ENCODE measurements at regions not wholly inside any gene's neighbourhood (a gene's known extent, or its start where the extent isn't known, plus 50 kb on each side); places are given as distances from the start of the nearest gene placed in this dataset.

DNA sequence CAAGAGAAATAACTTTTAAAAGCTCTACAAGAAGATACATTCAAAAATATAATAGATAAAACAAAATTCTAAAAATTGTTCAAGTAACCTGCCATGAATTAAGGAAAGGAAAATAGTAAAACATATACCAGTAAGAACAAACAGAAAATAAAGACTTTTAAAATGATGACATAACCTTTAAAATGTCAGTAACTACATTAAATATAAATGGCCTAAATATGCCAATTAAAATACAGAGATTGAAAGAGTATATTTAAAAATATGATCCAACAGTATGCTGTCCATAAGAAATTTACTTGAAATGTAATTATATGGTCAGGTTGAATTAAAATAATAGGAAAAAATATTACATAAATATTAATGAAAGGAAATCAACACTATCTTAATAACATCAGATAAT lies 911.7 kb upstream of the POU3F3 start:
- no peak for DNase-seq

DNA sequence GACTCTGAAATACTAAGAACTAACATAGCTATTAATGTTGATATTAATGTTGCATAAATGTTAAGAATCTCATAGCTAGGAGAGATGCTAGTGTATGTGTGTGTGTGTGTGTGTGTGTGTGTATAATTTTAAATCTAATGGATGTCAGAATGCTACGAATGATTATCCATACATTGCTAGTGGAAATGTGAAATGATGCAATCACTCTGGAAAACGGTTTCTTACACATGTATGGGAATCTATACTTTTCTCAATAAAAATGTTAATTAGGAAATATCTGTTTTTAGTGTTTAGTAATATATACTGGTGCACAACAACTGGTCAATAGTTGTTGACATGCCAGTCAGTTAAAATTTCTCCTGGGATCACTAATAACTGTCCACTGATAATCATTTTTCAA lies 908.8 kb upstream of the POU3F3 start:
- DNase-seq: no peak

DNA sequence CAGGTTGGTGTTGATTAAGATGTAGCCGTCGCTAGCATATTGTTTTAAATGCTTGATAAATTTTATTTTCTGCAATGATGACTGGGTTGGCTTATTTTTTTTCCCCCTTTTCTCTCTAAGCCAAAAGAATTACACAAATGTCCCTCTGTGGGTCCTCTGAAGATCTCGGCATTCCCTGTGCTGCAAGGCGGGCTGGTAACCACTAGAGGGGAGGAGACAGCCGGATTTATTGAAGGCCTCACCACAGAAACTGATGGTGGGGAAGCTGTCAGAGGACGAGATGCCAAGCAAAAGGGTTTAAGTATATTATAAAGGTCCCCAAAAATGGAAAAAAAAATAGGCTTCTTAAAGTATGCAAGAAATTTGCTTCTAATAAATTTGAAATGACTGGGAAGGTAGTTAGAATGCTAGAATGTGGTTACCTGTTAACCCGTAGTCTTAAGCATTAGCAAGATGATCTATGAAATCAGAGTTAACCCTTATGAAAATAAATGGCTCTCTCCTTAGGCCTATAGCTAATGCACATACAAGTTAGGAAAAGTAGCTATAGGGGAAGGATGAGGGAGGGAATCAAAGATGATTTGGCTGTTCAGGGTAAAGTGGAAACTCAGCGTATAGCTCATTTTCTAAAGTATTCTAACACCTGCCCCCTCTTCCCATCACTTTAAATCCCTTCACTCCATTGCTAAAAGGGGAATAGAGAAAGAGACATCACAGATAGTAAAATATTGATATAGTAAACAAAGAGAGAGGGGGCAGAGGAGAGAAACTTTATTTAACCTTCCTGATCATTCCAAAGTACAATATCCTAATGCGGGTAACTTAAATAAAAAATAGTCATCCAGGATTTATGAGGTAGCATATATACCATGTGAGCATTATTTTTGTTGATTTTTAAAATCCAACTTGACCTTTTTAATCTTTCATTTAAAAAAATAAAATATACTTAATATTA lies 894.5 kb upstream of the POU3F3 start:
- DNase-seq: peak in 48 of 56 donors; percentile 1 to 82 (median 32)

DNA sequence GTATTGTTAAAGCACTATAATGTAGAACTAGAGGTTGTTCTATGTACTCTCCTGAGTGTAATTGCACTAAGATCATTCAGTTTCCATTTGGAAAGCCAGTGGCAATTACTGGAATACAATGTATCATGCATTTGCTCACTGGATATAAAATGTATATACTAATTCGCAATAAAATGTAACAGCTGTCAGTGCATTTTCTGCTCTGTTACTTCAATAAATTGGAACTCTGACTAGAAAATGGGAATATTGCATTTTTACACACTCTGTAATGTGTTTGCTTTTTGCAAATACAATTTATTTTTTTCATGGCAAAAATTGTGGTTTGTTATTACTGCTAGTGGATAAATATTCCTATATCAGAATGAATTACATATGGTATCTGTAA lies 893.8 kb upstream of the POU3F3 start:
- no peak for DNase-seq

DNA sequence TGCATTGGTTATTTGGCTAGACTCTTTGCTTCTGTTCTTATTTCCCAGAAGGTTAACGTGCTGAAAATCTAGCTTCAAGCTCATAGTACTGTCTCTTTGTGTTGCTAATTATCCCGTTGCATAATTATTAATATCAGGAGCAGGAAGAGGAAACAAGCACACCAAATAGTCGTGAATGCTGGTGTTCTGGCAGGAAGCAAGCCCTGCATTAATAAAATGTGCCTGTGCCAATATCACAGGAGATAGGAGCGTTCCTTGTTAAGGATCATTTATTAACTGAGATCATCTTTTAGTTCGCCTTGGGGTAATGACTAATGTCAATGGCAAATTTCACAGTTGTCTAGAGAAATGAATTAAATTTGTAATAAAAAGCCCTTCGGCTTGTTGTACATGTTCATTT lies 893.0 kb upstream of the POU3F3 start:
- no peak for DNase-seq

DNA sequence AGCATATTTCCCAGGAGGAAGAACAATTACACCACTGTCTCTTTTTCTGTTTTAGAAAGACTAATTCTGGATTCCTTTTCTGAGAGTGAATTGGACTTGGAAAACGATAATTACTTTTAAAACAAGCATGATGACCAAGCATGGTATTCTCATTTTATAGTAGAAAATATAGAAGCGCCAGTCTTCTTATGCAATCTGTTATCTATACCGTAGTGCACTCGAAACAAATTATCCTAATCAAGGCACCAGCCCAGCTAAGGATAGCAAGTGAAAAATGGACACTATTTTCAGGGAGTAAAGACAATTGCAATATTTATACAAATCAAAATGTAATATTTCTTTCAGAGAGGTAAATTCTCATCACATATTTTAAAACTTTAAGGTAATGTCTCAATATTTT lies 892.1 kb upstream of the POU3F3 start:
- DNase-seq: no peak

DNA sequence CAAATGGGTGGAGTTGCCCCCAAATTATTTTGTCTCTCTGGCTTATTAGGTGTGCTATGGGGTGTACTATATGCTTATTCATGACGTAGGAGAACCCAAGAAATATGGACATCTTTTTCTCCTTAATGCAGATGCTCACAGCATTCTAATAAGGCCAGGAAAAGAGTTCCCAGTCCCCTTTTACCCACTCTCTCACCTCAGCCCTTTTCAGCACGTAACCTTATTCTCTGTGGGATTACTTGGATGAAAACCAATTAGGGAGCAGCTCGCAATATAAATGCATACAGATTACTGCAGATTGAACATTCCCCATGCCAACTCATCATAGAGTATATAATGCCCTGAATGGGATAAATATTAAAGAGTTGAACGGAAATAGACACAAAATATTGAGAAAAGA lies 891.2 kb upstream of the POU3F3 start:
- DNase-seq: no peak

DNA sequence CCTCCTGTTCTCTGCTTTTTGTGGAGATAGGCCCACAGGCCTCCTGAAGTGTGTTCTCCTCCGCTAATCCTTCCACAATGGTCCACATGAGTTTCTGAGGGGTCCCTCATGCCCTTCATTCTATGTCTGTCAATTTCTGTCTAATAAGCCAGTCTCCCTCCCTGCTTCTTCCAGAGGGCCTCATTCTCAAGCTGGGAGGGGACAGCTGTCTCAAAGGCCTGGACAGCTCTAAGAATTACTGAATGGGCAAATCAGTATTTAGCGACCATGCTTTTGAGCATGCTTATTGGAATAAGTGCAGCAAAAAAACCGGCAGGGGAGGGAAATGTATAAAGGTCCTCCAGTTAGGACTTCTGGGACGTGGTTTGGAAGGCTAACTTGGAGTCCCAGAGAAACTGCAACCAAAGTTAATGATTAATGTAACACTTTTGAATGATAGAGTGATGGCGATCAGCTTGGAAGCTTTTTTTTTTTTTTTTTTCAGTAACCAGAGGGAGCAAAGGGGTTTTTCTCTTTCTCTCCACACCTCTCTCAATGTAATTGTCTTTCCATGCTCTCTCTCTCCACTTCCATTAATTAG lies 890.7 kb upstream of the POU3F3 start:
- no peak for DNase-seq

DNA sequence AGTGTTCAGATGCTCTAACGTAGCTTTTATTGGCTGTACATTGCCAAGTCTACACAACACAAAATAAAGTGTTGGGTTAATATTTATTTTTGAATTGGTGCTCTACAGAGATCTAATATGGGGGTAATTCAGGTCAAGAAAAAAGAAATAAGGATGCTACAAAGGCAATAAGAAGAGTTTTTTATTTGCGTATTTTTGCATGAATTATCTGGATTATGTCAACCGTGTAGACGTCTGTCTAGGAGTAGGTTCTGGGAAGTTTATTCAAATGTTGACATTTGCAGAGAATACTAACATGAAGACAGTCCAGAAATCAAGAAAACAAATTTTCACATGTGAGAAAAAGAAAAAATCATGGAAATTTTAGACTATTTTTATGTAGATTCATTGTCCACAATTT lies 876.7 kb upstream of the POU3F3 start:
- DNase-seq: no peak

DNA sequence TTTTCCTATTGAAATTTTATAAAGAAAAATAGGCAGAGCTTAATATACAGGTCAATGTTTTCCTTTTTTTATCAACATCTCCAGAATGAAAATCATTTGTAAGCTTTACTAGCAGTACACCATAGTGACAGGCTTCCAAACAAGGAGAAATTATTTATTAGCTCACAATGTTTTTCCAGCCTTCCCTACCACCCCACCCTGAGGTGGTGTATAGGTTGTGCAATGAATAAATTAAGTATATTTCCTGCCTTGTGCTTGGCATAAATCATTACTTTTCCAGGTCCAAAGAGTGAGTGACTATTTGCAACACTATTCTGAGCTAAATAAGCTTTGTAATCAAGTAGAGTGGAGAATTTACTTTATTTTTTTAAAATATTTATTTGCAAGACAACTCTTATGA lies 876.2 kb upstream of the POU3F3 start:
- DNase-seq: no peak

DNA sequence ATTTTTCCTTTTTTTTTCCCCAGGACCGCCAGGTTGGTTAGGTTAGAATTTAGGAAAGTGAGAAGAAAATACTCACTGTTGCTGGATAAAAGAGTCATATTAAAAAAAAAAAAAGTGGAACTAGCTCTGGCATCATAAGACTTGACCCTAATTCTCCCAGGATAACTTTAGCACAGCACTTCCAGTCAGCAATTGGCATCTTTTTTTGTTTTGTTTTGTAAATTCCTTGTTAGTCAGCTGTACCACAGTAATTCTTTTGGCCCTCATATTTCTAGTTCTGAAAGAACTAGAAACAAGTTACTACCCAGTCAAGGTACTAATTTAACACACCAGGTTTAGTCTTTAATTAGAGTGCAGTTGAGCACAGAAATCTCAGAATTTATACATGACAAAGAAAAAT lies 873.5 kb upstream of the POU3F3 start:
- DNase-seq: no peak

DNA sequence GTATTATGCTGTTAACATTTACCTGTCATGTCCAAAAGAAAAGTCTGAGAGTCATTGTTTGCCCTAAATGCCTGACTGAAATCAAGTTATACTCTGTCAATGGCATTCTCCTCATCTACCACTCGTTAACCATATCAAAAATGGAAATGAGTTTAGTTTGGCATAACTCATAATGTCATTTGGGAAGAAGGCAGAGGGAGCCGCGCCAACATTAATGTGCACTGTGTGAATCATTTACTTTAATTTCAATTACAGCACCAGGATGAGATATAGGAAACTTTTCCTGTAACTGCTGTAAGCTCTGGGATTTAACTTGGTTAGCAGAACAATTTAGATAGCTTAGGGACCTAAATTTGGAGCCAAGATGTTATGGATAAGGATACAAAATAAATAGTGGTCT lies 871.2 kb upstream of the POU3F3 start:
- no peak for DNase-seq

DNA sequence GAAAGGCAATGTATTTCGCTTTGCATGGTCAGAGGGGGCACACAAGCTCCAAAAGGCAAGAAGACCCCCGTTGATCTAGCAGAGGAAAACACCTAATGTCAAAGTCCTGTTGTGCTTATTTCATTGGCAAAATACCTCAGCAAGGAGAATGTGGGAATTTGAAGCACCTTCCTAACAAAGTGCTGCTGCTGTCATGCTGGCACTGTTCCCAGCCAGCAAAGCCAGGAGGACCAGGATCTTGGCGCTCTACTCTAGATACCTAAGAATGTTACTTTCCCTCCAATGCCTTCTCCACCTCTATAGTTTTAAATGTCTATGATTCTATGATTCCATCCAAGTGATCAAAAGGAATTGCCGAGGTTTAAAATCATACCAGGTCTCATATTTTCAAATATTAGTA lies 867.9 kb upstream of the POU3F3 start:
- no peak for DNase-seq

DNA sequence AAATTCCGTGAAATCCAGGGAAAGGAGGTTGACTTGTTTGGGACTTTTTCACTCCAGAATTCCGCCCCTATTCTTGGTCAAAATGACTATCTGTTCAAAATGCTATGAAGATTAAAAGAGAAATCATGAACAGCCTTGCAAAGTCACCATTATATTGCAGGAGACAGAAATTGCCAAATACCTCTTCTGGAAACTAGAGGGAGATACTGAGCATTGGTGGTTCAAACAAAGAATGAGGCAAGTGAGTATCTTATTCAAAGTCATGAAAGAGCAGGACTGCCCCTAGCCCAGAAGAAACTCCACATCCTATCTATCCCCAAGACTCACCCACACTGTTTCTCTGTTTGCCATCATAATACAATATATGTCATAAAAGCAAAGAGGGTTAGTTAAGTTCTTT lies 862.3 kb upstream of the POU3F3 start:
- no peak for DNase-seq

DNA sequence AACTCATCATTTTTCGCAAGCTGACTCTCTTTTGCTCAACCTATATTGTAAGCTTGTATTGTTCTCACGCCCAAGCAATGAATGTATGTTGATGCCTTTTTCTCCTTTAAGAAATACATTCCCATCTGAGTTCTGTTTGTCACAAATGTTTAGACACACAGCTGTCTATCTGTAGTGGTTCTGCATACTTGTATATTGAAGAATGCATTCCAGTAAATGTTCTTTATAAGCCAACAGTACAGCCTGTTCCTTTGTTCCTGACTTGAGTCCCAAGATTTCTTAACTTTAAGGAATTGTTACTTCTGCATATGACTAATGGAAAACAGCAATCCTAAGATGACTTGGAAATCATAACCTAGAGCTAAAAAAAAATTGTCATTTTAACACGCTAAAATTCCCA lies 849.1 kb upstream of the POU3F3 start:
- DNase-seq: no peak

DNA sequence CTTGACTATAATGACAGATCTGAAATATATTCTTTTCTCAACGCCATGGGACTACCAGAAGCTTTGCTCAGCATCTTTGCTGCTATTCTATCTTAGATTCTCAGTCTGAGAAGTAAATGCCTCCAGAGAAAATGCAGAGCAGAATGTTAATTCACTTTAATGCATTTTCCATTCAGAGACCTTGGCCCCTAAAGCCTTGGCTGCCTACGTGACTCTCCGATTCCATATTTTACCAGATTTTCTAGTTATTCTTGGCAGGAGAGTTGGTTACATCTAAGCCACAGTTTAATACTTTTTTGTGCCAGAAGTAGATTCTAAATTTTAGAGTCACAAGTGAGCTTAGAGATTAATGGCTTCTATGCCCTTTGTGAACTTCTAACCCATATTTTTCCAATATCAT lies 837.1 kb upstream of the POU3F3 start:
- DNase-seq: no peak

DNA sequence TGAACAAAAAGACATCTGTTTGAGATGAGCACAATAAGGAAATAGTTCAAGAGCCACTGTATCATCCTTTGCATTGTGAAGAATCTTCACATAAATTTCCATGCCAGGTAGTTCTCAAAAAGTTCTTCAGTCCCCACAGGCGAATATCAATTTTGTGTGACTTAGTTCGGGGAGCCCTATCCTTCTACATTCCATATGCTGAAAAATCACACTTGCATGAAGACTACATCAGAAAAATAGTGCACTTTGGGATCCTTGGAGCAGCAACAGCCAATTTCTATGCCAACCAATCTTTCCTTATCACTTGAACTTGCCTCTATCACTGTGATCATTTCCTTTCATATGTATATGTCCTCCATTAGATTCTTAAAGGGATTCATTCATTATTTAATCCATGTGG lies 830.6 kb upstream of the POU3F3 start:
- no peak for DNase-seq

DNA sequence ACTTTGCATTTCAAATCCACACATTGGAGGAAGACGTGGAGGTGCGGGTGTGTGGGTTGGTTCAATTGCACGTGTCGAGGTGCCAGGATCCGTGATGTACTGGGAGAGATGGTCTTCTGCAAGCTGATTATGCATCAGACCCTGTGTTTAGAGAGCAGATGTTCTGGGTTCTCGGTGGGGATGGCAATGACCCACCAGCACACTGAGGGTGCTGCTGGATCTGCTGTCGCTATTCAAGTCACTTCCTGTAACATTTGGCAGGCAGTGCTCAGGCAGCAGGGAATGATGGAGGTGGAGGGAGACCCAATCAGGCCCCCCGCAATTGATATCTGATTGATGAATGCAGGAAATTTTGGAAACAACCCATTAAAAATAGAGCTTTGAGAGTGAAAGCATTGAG lies 830.1 kb upstream of the POU3F3 start:
- no peak for DNase-seq

DNA sequence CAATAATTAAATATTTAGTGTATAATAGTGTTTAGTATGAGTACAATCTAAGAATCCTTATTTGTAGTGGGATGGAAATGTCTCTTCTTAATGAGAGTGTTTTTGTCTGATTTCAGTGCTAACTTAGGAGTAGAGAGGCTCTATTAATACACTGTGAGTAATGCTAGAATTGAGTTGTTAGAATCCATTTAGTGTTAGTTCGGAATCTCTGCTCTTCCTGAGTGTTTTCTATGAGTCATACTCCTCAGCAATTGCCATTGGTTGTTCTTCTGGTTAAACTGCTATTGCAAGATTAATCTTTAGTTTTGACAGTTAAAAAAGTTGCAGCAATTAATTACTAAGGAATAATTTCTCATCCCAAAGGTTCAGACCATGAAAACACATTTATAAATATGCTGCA lies 828.6 kb upstream of the POU3F3 start:
- DNase-seq: no peak

DNA sequence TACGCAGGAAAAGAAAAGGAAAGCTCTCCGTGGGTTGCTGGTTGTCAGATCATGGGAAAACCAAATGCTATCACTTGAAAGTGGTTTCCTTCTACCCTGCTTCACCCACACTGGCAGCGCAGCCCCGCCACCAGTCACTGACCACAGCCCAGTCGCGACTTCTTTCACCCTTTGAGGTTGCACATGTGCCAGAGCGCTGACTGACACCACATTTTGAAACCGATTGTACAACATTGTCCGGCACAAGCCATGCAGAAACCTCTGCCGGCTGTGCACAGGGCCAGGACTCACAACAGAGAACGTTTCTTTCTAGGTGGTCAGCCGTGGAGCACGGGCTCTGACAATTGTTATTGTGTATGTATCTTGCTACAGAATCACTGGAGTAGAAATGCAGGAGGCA lies 827.2 kb upstream of the POU3F3 start:
- peak in 1 of 56 donors; percentile 2 for DNase-seq

DNA sequence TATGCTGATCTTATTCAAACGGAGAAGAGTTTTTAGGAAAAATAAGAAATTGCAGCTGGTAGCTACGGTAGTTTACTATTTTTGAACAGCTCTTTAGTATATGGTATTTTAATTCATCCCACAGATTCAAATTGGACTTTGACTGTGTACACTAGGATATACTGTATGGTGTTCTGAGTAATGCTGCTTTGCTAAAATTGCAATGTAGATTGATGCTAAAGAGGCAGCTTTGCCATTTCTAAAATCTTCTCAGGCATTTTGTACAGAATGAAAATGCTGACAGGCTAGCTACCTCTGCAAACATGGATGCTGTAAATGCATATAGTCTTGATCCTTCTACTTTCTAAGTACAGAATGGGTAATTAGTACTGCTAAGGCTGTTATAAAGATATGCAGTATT lies 826.6 kb upstream of the POU3F3 start:
- DNase-seq: no peak

DNA sequence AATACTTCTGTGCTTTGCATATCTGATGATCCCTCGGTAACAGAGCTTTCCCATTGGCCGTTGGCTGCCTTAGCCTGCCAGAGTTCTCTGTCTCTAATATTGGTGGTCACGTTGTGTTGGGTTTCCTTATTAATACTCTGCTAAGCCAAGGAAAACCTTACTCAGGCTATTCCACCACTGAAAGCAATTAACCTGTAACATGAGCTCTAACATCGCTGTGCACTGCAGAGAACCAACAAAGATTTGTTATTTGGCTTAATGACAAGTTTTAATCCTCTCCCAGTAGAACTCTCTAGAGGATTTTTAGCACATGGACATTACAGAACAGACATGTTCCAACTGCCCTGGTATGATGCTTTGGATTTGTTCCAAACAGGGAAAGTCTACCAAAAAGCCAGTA lies 825.9 kb upstream of the POU3F3 start:
- DNase-seq: no peak

DNA sequence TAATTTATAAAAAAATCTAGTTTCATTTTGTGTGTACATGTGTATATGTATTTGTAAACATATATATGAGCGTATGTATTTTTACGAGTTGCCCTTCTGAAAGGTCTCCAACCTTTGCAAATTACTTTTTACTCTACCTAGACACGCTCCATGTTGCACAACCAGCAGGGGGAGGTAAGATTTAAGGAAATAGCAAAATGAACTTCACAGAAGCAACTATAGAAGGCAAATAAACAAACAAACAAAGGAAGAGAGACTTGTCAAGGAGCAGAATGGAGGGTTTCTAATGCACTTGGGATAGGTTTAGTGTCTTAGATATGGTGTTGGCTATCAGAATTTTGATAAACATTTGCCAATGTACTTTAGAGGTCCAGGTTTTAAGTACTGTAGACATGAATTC lies 820.5 kb upstream of the POU3F3 start:
- no peak for DNase-seq
